Loucy (cell line): ENCODE measurements at regions not wholly inside any gene's neighbourhood (a gene's known extent, or its start where the extent isn't known, plus 50 kb on each side); places are given as distances from the start of the nearest gene placed in this dataset.

Experiments used
- EZH2phosphoT487 ChIP-seq: fragments of 200-600 bp; IDR thresholded peaks from 2 replicates; pipeline ENCODE4 v1.6.1; 2018; ENCODE audit warnings: antibody characterized with exemption, mild to moderate bottlenecking, moderate library complexity, borderline replicate concordance
- TF ChIP-seq, protein P1 (sequence below): fragments of 200-600 bp; sonication (generic); conservative IDR thresholded peaks from 2 replicates; pipeline ENCODE4 v1.5.1; 2014; ENCODE audit warnings: mild to moderate bottlenecking, antibody characterized with exemption, low read length

DNA sequence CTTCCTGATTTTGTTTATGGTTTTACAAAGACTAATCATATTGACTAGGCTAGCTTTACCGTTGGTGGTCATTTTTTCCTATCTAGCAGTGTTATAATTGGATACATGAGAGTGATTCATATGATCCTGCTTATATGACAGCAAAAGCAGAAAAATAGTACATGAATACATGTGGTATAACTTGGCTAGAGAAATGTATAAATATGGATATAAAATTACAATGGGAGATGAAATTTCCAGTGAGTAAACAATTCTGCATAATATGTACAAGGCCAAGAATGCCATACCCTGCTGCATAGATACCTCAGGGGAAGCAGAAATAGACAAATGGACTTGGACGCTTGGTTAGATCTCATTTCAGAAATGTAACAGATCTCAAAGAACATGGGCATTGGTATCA lies 103.1 kb downstream of the DTWD1 start:
- TF ChIP-seq, protein P1, sequence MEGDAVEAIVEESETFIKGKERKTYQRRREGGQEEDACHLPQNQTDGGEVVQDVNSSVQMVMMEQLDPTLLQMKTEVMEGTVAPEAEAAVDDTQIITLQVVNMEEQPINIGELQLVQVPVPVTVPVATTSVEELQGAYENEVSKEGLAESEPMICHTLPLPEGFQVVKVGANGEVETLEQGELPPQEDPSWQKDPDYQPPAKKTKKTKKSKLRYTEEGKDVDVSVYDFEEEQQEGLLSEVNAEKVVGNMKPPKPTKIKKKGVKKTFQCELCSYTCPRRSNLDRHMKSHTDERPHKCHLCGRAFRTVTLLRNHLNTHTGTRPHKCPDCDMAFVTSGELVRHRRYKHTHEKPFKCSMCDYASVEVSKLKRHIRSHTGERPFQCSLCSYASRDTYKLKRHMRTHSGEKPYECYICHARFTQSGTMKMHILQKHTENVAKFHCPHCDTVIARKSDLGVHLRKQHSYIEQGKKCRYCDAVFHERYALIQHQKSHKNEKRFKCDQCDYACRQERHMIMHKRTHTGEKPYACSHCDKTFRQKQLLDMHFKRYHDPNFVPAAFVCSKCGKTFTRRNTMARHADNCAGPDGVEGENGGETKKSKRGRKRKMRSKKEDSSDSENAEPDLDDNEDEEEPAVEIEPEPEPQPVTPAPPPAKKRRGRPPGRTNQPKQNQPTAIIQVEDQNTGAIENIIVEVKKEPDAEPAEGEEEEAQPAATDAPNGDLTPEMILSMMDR = no peak
- TF ChIP-seq EZH2phosphoT487 = no peak
